ENCODE measurements at regions not wholly inside any gene's neighbourhood (a gene's known extent, or its start where the extent isn't known, plus 50 kb on each side); places are given as distances from the start of the nearest gene placed in this dataset.

DNA sequence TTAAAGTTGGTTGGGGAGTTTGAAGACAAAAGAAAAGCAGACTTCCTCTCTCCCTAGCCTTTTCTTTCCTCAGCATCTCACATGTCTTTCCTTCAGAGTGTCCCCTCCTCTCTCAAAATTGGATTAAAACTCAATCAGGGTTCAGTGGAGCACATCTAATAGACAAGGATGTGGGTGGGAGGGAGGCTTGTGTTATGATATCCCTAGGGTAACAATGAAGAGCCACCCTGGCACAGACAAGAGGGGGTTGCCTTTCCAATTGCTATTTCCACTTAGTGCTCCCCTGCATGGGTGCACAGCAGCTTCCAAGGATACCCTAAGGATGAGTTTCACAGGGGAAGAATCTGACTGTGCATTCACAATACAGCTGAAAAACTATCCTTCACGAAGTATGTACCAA is 585.2 kb upstream of the C9orf72 start (continued):
- TF ChIP-seq, protein P1, sequence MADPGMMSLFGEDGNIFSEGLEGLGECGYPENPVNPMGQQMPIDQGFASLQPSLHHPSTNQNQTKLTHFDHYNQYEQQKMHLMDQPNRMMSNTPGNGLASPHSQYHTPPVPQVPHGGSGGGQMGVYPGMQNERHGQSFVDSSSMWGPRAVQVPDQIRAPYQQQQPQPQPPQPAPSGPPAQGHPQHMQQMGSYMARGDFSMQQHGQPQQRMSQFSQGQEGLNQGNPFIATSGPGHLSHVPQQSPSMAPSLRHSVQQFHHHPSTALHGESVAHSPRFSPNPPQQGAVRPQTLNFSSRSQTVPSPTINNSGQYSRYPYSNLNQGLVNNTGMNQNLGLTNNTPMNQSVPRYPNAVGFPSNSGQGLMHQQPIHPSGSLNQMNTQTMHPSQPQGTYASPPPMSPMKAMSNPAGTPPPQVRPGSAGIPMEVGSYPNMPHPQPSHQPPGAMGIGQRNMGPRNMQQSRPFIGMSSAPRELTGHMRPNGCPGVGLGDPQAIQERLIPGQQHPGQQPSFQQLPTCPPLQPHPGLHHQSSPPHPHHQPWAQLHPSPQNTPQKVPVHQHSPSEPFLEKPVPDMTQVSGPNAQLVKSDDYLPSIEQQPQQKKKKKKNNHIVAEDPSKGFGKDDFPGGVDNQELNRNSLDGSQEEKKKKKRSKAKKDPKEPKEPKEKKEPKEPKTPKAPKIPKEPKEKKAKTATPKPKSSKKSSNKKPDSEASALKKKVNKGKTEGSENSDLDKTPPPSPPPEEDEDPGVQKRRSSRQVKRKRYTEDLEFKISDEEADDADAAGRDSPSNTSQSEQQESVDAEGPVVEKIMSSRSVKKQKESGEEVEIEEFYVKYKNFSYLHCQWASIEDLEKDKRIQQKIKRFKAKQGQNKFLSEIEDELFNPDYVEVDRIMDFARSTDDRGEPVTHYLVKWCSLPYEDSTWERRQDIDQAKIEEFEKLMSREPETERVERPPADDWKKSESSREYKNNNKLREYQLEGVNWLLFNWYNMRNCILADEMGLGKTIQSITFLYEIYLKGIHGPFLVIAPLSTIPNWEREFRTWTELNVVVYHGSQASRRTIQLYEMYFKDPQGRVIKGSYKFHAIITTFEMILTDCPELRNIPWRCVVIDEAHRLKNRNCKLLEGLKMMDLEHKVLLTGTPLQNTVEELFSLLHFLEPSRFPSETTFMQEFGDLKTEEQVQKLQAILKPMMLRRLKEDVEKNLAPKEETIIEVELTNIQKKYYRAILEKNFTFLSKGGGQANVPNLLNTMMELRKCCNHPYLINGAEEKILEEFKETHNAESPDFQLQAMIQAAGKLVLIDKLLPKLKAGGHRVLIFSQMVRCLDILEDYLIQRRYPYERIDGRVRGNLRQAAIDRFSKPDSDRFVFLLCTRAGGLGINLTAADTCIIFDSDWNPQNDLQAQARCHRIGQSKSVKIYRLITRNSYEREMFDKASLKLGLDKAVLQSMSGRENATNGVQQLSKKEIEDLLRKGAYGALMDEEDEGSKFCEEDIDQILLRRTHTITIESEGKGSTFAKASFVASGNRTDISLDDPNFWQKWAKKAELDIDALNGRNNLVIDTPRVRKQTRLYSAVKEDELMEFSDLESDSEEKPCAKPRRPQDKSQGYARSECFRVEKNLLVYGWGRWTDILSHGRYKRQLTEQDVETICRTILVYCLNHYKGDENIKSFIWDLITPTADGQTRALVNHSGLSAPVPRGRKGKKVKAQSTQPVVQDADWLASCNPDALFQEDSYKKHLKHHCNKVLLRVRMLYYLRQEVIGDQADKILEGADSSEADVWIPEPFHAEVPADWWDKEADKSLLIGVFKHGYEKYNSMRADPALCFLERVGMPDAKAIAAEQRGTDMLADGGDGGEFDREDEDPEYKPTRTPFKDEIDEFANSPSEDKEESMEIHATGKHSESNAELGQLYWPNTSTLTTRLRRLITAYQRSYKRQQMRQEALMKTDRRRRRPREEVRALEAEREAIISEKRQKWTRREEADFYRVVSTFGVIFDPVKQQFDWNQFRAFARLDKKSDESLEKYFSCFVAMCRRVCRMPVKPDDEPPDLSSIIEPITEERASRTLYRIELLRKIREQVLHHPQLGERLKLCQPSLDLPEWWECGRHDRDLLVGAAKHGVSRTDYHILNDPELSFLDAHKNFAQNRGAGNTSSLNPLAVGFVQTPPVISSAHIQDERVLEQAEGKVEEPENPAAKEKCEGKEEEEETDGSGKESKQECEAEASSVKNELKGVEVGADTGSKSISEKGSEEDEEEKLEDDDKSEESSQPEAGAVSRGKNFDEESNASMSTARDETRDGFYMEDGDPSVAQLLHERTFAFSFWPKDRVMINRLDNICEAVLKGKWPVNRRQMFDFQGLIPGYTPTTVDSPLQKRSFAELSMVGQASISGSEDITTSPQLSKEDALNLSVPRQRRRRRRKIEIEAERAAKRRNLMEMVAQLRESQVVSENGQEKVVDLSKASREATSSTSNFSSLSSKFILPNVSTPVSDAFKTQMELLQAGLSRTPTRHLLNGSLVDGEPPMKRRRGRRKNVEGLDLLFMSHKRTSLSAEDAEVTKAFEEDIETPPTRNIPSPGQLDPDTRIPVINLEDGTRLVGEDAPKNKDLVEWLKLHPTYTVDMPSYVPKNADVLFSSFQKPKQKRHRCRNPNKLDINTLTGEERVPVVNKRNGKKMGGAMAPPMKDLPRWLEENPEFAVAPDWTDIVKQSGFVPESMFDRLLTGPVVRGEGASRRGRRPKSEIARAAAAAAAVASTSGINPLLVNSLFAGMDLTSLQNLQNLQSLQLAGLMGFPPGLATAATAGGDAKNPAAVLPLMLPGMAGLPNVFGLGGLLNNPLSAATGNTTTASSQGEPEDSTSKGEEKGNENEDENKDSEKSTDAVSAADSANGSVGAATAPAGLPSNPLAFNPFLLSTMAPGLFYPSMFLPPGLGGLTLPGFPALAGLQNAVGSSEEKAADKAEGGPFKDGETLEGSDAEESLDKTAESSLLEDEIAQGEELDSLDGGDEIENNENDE (IDR thresholded peaks at IDR 0.05; ENCODE audit: insufficient replicate concordance, low read length), result no peak
- TF ChIP-seq RAD21 (IDR thresholded peaks at IDR 0.05 in 1 of 2, conservative IDR thresholded peaks at IDR 0.05 in 1 of 2; ENCODE audit: low read depth in 2 of 2, low read length in 2 of 2) (no peak), FOSL1 (IDR thresholded peaks at IDR 0.05; ENCODE audit: insufficient read depth, low read depth, low read length) (no peak), NRF1 (IDR thresholded peaks at IDR 0.05; ENCODE audit: low read depth, low read length) (no peak), EZH2 (IDR thresholded peaks at IDR 0.05; ENCODE audit: low read depth, low read length, severe bottlenecking) (no peak), RFX5 (IDR thresholded peaks at IDR 0.05; ENCODE audit: borderline replicate concordance, low read depth, low read length) (no peak), CTBP2 (IDR thresholded peaks at IDR 0.05; ENCODE audit: borderline replicate concordance, insufficient read depth, insufficient read length, low read length) (no peak), TCF12 (IDR thresholded peaks at IDR 0.05; ENCODE audit: low read depth, low read length) (no peak), CBX5 (IDR thresholded peaks at IDR 0.05; ENCODE audit: low read depth, low read length) (no peak), SUZ12 (IDR thresholded peaks at IDR 0.05; ENCODE audit: low read length) (no peak)
